ENCODE measurements at regions not wholly inside any gene's neighbourhood (a gene's known extent, or its start where the extent isn't known, plus 50 kb on each side); places are given as distances from the start of the nearest gene placed in this dataset.

DNA sequence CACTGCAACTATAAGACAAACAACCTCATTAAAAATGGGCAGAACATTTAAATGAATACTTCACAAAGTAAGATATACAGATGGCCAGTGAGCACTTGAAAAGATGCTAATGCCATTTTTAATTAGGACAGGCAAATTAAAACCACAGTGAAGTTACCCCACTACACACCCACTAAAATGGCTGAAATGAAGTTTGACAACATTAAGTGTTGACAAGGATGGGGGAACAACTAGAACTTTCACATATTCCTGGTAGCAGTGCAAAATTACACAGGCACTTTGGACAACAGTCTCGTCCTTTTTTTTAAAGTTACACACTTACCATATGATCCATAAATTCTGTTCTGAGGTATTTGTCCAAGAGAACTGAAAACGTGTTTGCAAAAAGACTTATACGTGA lies 278.9 kb upstream of the DIO3 start:
- no peak for DNase-seq
- no peaks in the 10 kb centered on the region for H3K27me3 ChIP-seq
- H3K4me3 ChIP-seq = no peak overlapping the region
- no peaks in the 10 kb centered on the region for H3K9me3 ChIP-seq
- no peaks in the 10 kb centered on the region for H3K36me3 ChIP-seq
- H3K4me1 ChIP-seq = no peaks in the 10 kb centered on the region
- no peak overlapping the region for H3K27ac ChIP-seq
- TF ChIP-seq, protein P1, sequence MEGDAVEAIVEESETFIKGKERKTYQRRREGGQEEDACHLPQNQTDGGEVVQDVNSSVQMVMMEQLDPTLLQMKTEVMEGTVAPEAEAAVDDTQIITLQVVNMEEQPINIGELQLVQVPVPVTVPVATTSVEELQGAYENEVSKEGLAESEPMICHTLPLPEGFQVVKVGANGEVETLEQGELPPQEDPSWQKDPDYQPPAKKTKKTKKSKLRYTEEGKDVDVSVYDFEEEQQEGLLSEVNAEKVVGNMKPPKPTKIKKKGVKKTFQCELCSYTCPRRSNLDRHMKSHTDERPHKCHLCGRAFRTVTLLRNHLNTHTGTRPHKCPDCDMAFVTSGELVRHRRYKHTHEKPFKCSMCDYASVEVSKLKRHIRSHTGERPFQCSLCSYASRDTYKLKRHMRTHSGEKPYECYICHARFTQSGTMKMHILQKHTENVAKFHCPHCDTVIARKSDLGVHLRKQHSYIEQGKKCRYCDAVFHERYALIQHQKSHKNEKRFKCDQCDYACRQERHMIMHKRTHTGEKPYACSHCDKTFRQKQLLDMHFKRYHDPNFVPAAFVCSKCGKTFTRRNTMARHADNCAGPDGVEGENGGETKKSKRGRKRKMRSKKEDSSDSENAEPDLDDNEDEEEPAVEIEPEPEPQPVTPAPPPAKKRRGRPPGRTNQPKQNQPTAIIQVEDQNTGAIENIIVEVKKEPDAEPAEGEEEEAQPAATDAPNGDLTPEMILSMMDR (IDR thresholded peaks at IDR 0.05) = no peak
- TF ChIP-seq POLR2A (IDR thresholded peaks at IDR 0.05) = no peak

- no peaks in the 10 kb centered on the region for H3K4me1 ChIP-seq
Observed at GRCh38 chr14:101284711-101285110, 276.6 kb upstream of the DIO3 start.

GRCh38 chr14:101286271-101287018 lies 274.9 kb upstream of the DIO3 start:
- Histone ChIP-seq H3K27ac (no peak overlapping the region), H3K9me3 (no peaks in the 10 kb centered on the region), H3K27me3 (no peaks in the 10 kb centered on the region), H3K4me3 (no peak overlapping the region), H3K36me3 (no peaks in the 10 kb centered on the region), H3K4me1 (no peaks in the 10 kb centered on the region)
- no peak for DNase-seq
- TF ChIP-seq, protein P1 (IDR thresholded peaks at IDR 0.05) = no peak
- TF ChIP-seq POLR2A (IDR thresholded peaks at IDR 0.05) = no peak

More at GRCh38 chr14:101284711-101285110, 276.6 kb upstream of the DIO3 start:
- Histone ChIP-seq H3K36me3 (no peaks in the 10 kb centered on the region), H3K9me3 (no peaks in the 10 kb centered on the region), H3K27me3 (no peaks in the 10 kb centered on the region), H3K4me3 (no peak overlapping the region), H3K27ac (no peak overlapping the region)
- TF ChIP-seq POLR2A (IDR thresholded peaks at IDR 0.05) = no peak
- TF ChIP-seq, protein P1 (IDR thresholded peaks at IDR 0.05) = no peak
- DNase-seq = no peak

DNA sequence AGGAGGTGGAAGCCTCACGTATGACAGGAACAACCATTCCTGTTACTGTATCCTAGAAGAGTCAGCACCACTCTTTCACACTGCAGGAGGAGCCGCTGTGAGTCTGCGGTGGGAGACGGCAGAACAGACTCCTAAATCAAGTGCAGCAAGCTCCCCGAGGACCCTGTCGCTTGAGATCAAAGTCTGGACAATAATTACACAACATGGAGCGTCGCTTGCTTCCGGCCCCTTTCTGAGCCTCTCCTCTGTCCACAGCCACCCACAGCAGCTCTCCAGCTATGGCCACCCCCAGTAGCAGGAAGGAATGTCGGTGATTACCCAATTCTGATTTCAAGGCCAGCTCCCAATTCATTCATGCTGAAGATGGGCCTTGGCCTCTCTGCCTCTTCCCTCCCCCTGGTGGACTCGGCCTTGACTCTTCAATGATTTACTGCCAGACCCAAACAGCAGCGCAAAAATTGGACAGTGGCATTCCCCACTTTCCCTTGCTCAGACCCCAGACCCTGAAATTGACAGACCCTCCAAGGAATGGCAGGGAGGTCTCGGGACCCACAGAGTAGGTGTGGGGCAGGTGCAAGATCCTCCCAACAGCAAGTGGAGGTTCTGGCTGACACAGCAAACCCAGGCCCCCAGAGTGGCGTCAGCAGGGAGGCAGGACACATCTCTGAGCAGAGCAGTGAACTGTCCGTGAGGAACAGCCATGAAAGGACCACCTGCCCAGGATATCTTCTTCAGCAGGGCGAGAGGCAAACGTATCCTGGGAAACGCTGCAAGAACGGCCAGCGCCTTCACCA lies 272.7 kb upstream of the DIO3 start:
- no peak for DNase-seq
- no peaks in the 10 kb centered on the region for H3K36me3 ChIP-seq
- TF ChIP-seq, protein P1 (IDR thresholded peaks at IDR 0.05) = no peak
- no peak for TF ChIP-seq POLR2A (IDR thresholded peaks at IDR 0.05)
- no peak overlapping the region for H3K4me3 ChIP-seq
- no peaks in the 10 kb centered on the region for H3K9me3 ChIP-seq
- no peaks in the 10 kb centered on the region for H3K27me3 ChIP-seq
- H3K27ac ChIP-seq = no peak overlapping the region
- no peaks in the 10 kb centered on the region for H3K4me1 ChIP-seq

- no peak overlapping the region for H3K4me3 ChIP-seq
- H3K4me1 ChIP-seq = no peaks in the 10 kb centered on the region
- H3K27me3 ChIP-seq = no peaks in the 10 kb centered on the region
- no peaks in the 10 kb centered on the region for H3K36me3 ChIP-seq
- H3K9me3 ChIP-seq = no peaks in the 10 kb centered on the region
- no peak for TF ChIP-seq POLR2A (IDR thresholded peaks at IDR 0.05)
- TF ChIP-seq, protein P1 (IDR thresholded peaks at IDR 0.05) = no peak
- H3K27ac ChIP-seq = no peak overlapping the region
- no peak for DNase-seq
Observed at GRCh38 chr14:101289230-101289690, 272.0 kb upstream of the DIO3 start.
